SU-DHL-6 (cell line): ENCODE measurements at regions not wholly inside any gene's neighbourhood (a gene's known extent, or its start where the extent isn't known, plus 50 kb on each side); places are given as distances from the start of the nearest gene placed in this dataset.
"Not testable (repeated sequence)": the region's sequence is repeated elsewhere in the genome, so short reads cannot be mapped to it uniquely, and the experiment has no call there.

Source experiments
- H2AFZ ChIP-seq: fragments of 200-600 bp; sonication (generic); 2 replicates; pipeline ENCODE4 v1.6.1; 2014; ENCODE audit warnings: low read depth, mild to moderate bottlenecking, moderate library complexity, mixed read lengths, antibody characterized with exemption, low read length; ENCODE audit not compliant: severe bottlenecking
- H3F3A ChIP-seq: fragments of 200-600 bp; shearing (Covaris generic); 2 replicates; pipeline ENCODE4 v1.6.0; 2016; ENCODE audit warnings: antibody characterized with exemption, mild to moderate bottlenecking; ENCODE audit not compliant: insufficient read depth
- H3K27ac ChIP-seq: fragments of 200-600 bp; sonication (generic); 2 replicates; pipeline ENCODE4 v1.5.1; 2016; ENCODE audit warnings: low read depth, mild to moderate bottlenecking, low read length, moderate library complexity, mixed read lengths
- H3K27me3 ChIP-seq: fragments of 200-600 bp; sonication (generic), shearing (Covaris generic); 2 replicates; pipeline ENCODE4 v1.6.0; 2014; ENCODE audit warnings: mild to moderate bottlenecking, low read length
- H3K36me3 ChIP-seq: fragments of 200-600 bp; sonication (generic); 2 replicates; pipeline ENCODE4 v1.6.1; 2014; ENCODE audit warnings: mild to moderate bottlenecking, low read length, mixed read lengths
- H3K4me2 ChIP-seq: fragments of 300-600, 200-600 bp; shearing (Covaris generic), sonication (generic); 2 replicates; pipeline ENCODE4 v1.6.0; 2014; ENCODE audit warnings: low read length, low read depth, mild to moderate bottlenecking; ENCODE audit not compliant: poor library complexity, severe bottlenecking
- H3K4me3 ChIP-seq: fragments of 200-600 bp; sonication (generic); 2 replicates; pipeline ENCODE4 v1.5.1; 2014; ENCODE audit warnings: antibody characterized with exemption, low read length, mild to moderate bottlenecking, mixed read lengths; ENCODE audit not compliant: insufficient read depth, poor library complexity, severe bottlenecking
- H3K79me2 ChIP-seq: fragments of 200-600 bp; sonication (generic); 2 replicates; pipeline ENCODE4 v1.6.1; 2014; ENCODE audit warnings: mild to moderate bottlenecking, low read length, moderate library complexity; ENCODE audit not compliant: insufficient read depth
- H3K9ac ChIP-seq: fragments of 200-600 bp; sonication (generic); 2 replicates; pipeline ENCODE4 v1.7.0; 2014; ENCODE audit warnings: mild to moderate bottlenecking, low read length
- H3K9me2 ChIP-seq: fragments of 200-600 bp; sonication (generic); replicated peaks from 2 replicates; pipeline ENCODE4 v1.6.1; 2014; ENCODE audit warnings: low read length; ENCODE audit not compliant: insufficient read depth
- H3K9me3 ChIP-seq: fragments of 200-600 bp; sonication (generic); 2 replicates; pipeline ENCODE4 v1.6.1; 2014; ENCODE audit warnings: low read length, mixed read lengths; ENCODE audit not compliant: insufficient read depth
- H4K20me1 ChIP-seq: fragments of 200-600 bp; sonication (generic); 2 replicates; pipeline ENCODE4 v1.6.1; 2014; ENCODE audit warnings: low read depth, mild to moderate bottlenecking, antibody characterized with exemption, low read length, moderate library complexity, mixed read lengths
- EZH2phosphoT487 ChIP-seq: fragments of 200-600 bp; sonication (generic), shearing (Covaris generic); conservative IDR thresholded peaks from 2 replicates; pipeline ENCODE4 v1.6.1; 2018; ENCODE audit warnings: mild to moderate bottlenecking, antibody characterized with exemption, low read length, moderate library complexity, mixed read lengths
- TF ChIP-seq, protein P1 (sequence below): fragments of 200-600 bp; sonication (generic); IDR thresholded peaks from one replicate; pipeline ENCODE4 v1.5.1; 2017; ENCODE audit warnings: antibody characterized with exemption, mild to moderate bottlenecking, low read length, moderate library complexity; ENCODE audit not compliant: insufficient read depth, poor library complexity, severe bottlenecking

DNA sequence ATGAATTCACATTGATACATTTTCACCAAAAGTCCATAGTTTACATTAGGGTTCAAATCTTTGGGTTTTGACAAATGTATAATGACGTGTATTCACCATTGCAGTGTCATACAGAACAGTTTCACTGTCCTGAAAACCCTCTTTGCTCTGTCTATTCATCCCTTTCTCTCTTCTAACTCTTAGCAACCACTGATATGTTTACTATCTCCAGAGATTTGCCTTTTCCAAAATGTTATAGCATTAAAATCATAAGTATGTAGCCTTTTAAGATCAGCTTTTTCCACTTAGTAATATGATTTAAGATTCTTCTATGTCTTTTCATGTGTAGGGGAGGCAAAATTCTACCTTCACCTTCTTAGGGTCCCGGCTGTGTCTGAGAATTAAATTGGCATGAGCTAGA is 203.8 kb downstream of the TPRG1 start:
- H3K27ac ChIP-seq: no peak overlapping the region
- no peaks in the 10 kb centered on the region for H3K9me2 ChIP-seq
- no peak overlapping the region for H3K4me2 ChIP-seq
- H3F3A ChIP-seq: no peaks in the 10 kb centered on the region
- no peaks in the 10 kb centered on the region for H3K36me3 ChIP-seq
- H4K20me1 ChIP-seq: no peaks in the 10 kb centered on the region
- no peaks in the 10 kb centered on the region for H3K27me3 ChIP-seq
- no peaks in the 10 kb centered on the region for H3K79me2 ChIP-seq
- TF ChIP-seq EZH2phosphoT487: no peak
- TF ChIP-seq, protein P1, sequence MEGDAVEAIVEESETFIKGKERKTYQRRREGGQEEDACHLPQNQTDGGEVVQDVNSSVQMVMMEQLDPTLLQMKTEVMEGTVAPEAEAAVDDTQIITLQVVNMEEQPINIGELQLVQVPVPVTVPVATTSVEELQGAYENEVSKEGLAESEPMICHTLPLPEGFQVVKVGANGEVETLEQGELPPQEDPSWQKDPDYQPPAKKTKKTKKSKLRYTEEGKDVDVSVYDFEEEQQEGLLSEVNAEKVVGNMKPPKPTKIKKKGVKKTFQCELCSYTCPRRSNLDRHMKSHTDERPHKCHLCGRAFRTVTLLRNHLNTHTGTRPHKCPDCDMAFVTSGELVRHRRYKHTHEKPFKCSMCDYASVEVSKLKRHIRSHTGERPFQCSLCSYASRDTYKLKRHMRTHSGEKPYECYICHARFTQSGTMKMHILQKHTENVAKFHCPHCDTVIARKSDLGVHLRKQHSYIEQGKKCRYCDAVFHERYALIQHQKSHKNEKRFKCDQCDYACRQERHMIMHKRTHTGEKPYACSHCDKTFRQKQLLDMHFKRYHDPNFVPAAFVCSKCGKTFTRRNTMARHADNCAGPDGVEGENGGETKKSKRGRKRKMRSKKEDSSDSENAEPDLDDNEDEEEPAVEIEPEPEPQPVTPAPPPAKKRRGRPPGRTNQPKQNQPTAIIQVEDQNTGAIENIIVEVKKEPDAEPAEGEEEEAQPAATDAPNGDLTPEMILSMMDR: no peak
- H3K4me3 ChIP-seq: no peak overlapping the region
- H2AFZ ChIP-seq: no peak overlapping the region
- no peak overlapping the region for H3K9ac ChIP-seq
- H3K9me3 ChIP-seq: no peaks in the 10 kb centered on the region

DNA sequence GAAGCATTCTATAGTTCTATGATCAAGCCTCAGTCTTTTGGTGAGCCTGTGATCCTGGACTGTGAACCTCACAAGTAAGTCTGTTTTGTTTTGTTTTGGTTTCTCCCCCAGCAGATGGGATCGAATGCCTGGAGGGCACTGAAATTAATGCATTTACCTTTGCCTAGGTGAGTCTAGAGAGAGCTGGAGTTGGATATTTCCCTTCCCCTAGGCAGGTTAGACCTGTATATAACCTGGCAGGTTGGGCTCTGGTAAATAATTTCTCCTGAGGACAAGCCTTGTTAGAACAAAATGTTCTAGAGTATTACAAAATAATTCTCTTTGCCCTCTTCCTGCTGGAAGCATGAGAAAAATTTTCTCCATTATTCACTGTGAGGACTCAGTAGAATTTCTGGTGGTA is 211.9 kb downstream of the TPRG1 start:
- no peaks in the 10 kb centered on the region for H3F3A ChIP-seq
- no peaks in the 10 kb centered on the region for H3K9me3 ChIP-seq
- H3K79me2 ChIP-seq: no peaks in the 10 kb centered on the region
- no peaks in the 10 kb centered on the region for H4K20me1 ChIP-seq
- H3K9ac ChIP-seq: no peak overlapping the region
- H2AFZ ChIP-seq: no peak overlapping the region
- H3K27me3 ChIP-seq: no peaks in the 10 kb centered on the region
- no peak for TF ChIP-seq EZH2phosphoT487
- TF ChIP-seq, protein P1: no peak
- no peaks in the 10 kb centered on the region for H3K36me3 ChIP-seq
- no peak overlapping the region for H3K27ac ChIP-seq
- no peak overlapping the region for H3K4me2 ChIP-seq
- no peaks in the 10 kb centered on the region for H3K9me2 ChIP-seq
- H3K4me3 ChIP-seq: no peak overlapping the region

DNA sequence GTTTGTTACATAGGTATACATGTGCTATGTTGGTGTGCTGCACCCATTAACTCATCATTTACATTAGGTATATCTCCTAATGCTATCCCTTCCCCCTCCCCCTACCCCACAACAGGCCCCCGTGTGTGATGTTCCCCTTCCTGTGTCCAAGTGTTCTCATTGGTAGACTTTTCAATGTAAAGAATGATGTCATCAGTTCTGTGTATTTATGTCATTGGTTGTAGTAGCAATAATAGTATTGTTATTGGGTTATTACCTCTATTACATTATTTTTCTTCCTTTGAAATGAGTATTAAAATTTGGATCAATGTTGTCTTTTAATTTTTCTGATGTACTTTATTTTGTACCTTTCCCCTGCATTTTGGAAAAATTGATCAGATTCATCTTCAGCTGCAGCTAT is 214.1 kb downstream of the TPRG1 start:
- H3K4me2 ChIP-seq, H2AFZ ChIP-seq, H3K27ac ChIP-seq, H3F3A ChIP-seq, H3K79me2 ChIP-seq, H3K27me3 ChIP-seq, H3K9me2 ChIP-seq, H4K20me1 ChIP-seq, H3K36me3 ChIP-seq, H3K9me3 ChIP-seq, H3K9ac ChIP-seq, H3K4me3 ChIP-seq: not testable (repeated sequence)

GRCh38 chr3:189386739-189387138 is 215.0 kb downstream of the TPRG1 start:
- H3K4me2 ChIP-seq: no peak overlapping the region
- no peaks in the 10 kb centered on the region for H4K20me1 ChIP-seq
- H3F3A ChIP-seq: no peaks in the 10 kb centered on the region
- H3K27ac ChIP-seq: no peak overlapping the region
- no peaks in the 10 kb centered on the region for H3K79me2 ChIP-seq
- H3K4me3 ChIP-seq: no peak overlapping the region
- H3K9me3 ChIP-seq: no peaks in the 10 kb centered on the region
- TF ChIP-seq, protein P1: no peak
- TF ChIP-seq EZH2phosphoT487: no peak
- no peak overlapping the region for H3K9ac ChIP-seq
- no peaks in the 10 kb centered on the region for H3K9me2 ChIP-seq
- H3K27me3 ChIP-seq: no peaks in the 10 kb centered on the region
- H3K36me3 ChIP-seq: no peaks in the 10 kb centered on the region
- no peak overlapping the region for H2AFZ ChIP-seq
